DND-41 (cell line): ENCODE measurements at regions not wholly inside any gene's neighbourhood (a gene's known extent, or its start where the extent isn't known, plus 50 kb on each side); places are given as distances from the start of the nearest gene placed in this dataset.

ENCODE experiments used
- ATAC-seq: fragments of 200-7000 bp; cut with Tn5 transposase; 3 replicates; pipeline ENCODE4 v1.9.1; 2021; ENCODE audit warnings: low read depth; ENCODE audit not compliant: insufficient read depth
- DNase-seq: peaks from one replicate; pipeline ENCODE4 v3.0.0-alpha.2; 2020
- H2AFZ ChIP-seq: 2 replicates; pipeline ENCODE4 v1.6.0; 2012; ENCODE audit warnings: low read depth, low read length
- H3K27ac ChIP-seq: 2 replicates; pipeline ENCODE4 v1.5.1; 2012; ENCODE audit warnings: low read length, inconsistent platforms
- H3K27me3 ChIP-seq: fragments of 200-600 bp; sonication (generic); 2 replicates; pipeline ENCODE4 v1.6.0; 2012; ENCODE audit warnings: low read length, mild to moderate bottlenecking, inconsistent platforms; ENCODE audit not compliant: insufficient read depth, poor library complexity
- H3K36me3 ChIP-seq: 2 replicates; pipeline ENCODE4 v1.5.1; 2012; ENCODE audit warnings: low read length, inconsistent platforms; ENCODE audit not compliant: insufficient read depth
- H3K4me1 ChIP-seq: 2 replicates; pipeline ENCODE4 v1.5.1; 2012; ENCODE audit warnings: mild to moderate bottlenecking, low read length; ENCODE audit not compliant: insufficient read depth
- H3K4me2 ChIP-seq: 2 replicates; pipeline ENCODE4 v1.6.0; 2012; ENCODE audit warnings: mild to moderate bottlenecking, moderate library complexity, low read length, inconsistent platforms; ENCODE audit not compliant: insufficient read depth
- H3K4me3 ChIP-seq, 2 experiments: fragments of 200-600 bp in 1 of 2; shearing (Covaris generic) in 1 of 2; 2 replicates each; pipeline ENCODE4 v1.5.1; 2012 to 2016; ENCODE audit warnings: inconsistent platforms in 2 of 2, low read length in 2 of 2, mild to moderate bottlenecking in 2 of 2, low read depth in 1 of 2, moderate library complexity in 1 of 2
- H3K79me2 ChIP-seq: 2 replicates; pipeline ENCODE4 v1.6.0; 2012; ENCODE audit warnings: low read length, inconsistent platforms; ENCODE audit not compliant: insufficient read depth
- H3K9ac ChIP-seq: 2 replicates; pipeline ENCODE4 v1.6.0; 2012; ENCODE audit warnings: low read depth, mild to moderate bottlenecking, inconsistent platforms, low read length, moderate library complexity
- H3K9me3 ChIP-seq: 2 replicates; pipeline ENCODE4 v1.5.1; 2012; ENCODE audit warnings: low read length, moderate library complexity, mild to moderate bottlenecking, inconsistent platforms; ENCODE audit not compliant: insufficient read depth, severe bottlenecking
- H4K20me1 ChIP-seq: 2 replicates; pipeline ENCODE4 v1.6.0; 2012; ENCODE audit warnings: low read length; ENCODE audit not compliant: insufficient read depth
- CTCF ChIP-seq: IDR thresholded peaks from 2 replicates; pipeline ENCODE4 v1.5.1; 2012; ENCODE audit warnings: borderline replicate concordance, low read length, moderate library complexity, mild to moderate bottlenecking; ENCODE audit not compliant: poor library complexity, severe bottlenecking; ENCODE audit errors: extremely low read depth
- EZH2 ChIP-seq: IDR thresholded peaks from 3 replicates; pipeline ENCODE4 v1.6.1; 2012; ENCODE audit warnings: borderline replicate concordance, low read depth, mild to moderate bottlenecking, moderate library complexity, low read length, inconsistent platforms; ENCODE audit not compliant: severe bottlenecking

- no peak for DNase-seq
- ATAC-seq: no peak
- TF ChIP-seq CTCF: no peak
- no peak for TF ChIP-seq EZH2
- H3K27ac ChIP-seq: no peak overlapping the region
- no peaks in the 10 kb centered on the region for H3K79me2 ChIP-seq
- H3K27me3 ChIP-seq: no peaks in the 10 kb centered on the region
- no peaks in the 10 kb centered on the region for H3K9me3 ChIP-seq
- no peak overlapping the region for H3K4me3 ChIP-seq
- H3K4me1 ChIP-seq: no peaks in the 10 kb centered on the region
- H4K20me1 ChIP-seq: no peaks in the 10 kb centered on the region
- no peak overlapping the region for H3K9ac ChIP-seq
- H3K4me2 ChIP-seq: no peak overlapping the region
- no peak overlapping the region for H2AFZ ChIP-seq
- H3K36me3 ChIP-seq: no peaks in the 10 kb centered on the region
Measured at GRCh38 chr13:31614704-31615103, 124.6 kb upstream of the RXFP2 start.

GRCh38 chr13:31625115-31625514, 114.2 kb upstream of the RXFP2 start:
- no peak overlapping the region for H3K27ac ChIP-seq
- no peaks in the 10 kb centered on the region for H3K36me3 ChIP-seq
- H3K4me3 ChIP-seq: no peak overlapping the region
- ATAC-seq (no peak), DNase-seq (no peak)
- no peaks in the 10 kb centered on the region for H3K4me1 ChIP-seq
- TF ChIP-seq EZH2 (no peak), CTCF (no peak)
- H2AFZ ChIP-seq: no peak overlapping the region
- no peak overlapping the region for H3K9ac ChIP-seq
- no peak overlapping the region for H3K4me2 ChIP-seq
- H3K27me3 ChIP-seq: no peaks in the 10 kb centered on the region
- no peaks in the 10 kb centered on the region for H4K20me1 ChIP-seq
- H3K79me2 ChIP-seq: no peaks in the 10 kb centered on the region
- no peaks in the 10 kb centered on the region for H3K9me3 ChIP-seq

- Histone ChIP-seq H3K9me3 (no peaks in the 10 kb centered on the region), H3K79me2 (no peaks in the 10 kb centered on the region), H3K36me3 (no peaks in the 10 kb centered on the region), H3K4me1 (no peaks in the 10 kb centered on the region), H3K4me3 (no peak overlapping the region), H2AFZ (no peak overlapping the region), H3K9ac (no peak overlapping the region), H3K27ac (no peak overlapping the region), H4K20me1 (no peaks in the 10 kb centered on the region), H3K27me3 (no peaks in the 10 kb centered on the region), H3K4me2 (no peak overlapping the region)
- DNase-seq (no peak), ATAC-seq (no peak)
- TF ChIP-seq EZH2 (no peak), CTCF (no peak)
Measured at GRCh38 chr13:31627097-31627845, 112.1 kb upstream of the RXFP2 start.
